Adrenal gland (tissue), 5 donors: ENCODE measurements at regions not wholly inside any gene's neighbourhood (a gene's known extent, or its start where the extent isn't known, plus 50 kb on each side); places are given as distances from the start of the nearest gene placed in this dataset.
A peak's percentile ranks its signal among the peaks of the same experiment; 100 is the strongest.

Experiments used
- CTCF ChIP-seq, 6 experiments: fragments of 450-650 bp in 4 of 6; fragments of 200-600 bp in 2 of 6; sonication (generic) in 1 of 6; IDR thresholded peaks; 1 replicate in 5 of 6; 2 replicates in 1 of 6; pipeline versions ENCODE4 v1.5.1 to v1.8.0; 2016 to 2021; ENCODE audit warnings: antibody characterized with exemption in 6 of 6, mild to moderate bottlenecking in 2 of 6, moderate library complexity in 1 of 6
- POLR2A ChIP-seq, 2 donors: fragments of 450-650 bp; IDR thresholded peaks; one replicate each; pipeline ENCODE4 v1.6.1; 2017; ENCODE audit warnings: antibody characterized with exemption in 2 of 2, mild to moderate bottlenecking in 2 of 2, moderate library complexity in 1 of 2
- donor health status: DM: no; HTN: no; CAD: no.

DNA sequence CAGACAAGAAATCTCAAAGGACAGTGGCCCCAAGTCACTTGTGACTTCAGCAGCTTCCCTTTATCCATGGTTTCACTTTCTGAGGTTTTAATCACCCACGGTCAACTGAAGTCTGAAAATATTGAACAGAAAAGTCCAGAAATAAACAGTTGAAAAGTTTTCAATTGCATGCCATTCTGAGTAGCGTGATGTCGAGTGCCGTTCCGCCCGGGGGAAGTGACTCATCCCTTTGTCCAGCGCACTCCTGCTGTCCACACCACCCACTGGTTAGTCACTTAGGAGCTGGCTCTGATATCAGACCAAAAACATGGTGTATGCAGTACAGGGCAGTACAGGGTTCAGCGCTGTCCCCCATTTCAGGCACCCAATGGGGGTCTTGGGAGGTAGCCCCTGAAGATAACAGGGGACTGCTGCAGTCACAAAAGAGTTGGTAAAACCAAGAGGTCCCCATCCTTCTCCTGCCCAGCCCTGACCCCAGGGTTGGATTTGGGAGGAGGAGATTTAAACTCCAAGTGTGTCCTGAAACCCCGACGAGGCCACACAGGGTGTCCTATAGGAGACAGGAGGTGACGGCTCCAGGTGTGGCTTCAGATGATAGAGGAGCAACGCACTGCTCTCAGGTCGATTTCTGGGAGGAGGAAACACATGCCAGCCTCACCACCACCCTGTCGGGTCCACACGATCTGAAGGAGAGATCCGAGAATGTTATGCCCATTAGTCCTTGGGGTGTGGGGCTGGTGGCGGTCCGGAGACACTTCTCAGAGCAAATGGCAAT is 390.1 kb downstream of the CTTN start:
- TF ChIP-seq CTCF (IDR thresholded peaks at IDR 0.05) (no peak), POLR2A (IDR thresholded peaks at IDR 0.05) (peak in 1 of 2 donors; percentile 8)
